ENCODE measurements at regions not wholly inside any gene's neighbourhood (a gene's known extent, or its start where the extent isn't known, plus 50 kb on each side); places are given as distances from the start of the nearest gene placed in this dataset.

- DNase-seq (ENCODE audit: low spot score): no peak
These were observed 143.3 kb downstream of the FTCDNL1 start for GRCh38 chr2:199707593-199708185.

GRCh38 chr2:199705538-199705937, 145.5 kb downstream of the FTCDNL1 start:
- no peak for DNase-seq (ENCODE audit: low spot score)

GRCh38 chr2:199704358-199705238, 146.4 kb downstream of the FTCDNL1 start:
- DNase-seq (ENCODE audit: low spot score): peak; percentile 55

DNA sequence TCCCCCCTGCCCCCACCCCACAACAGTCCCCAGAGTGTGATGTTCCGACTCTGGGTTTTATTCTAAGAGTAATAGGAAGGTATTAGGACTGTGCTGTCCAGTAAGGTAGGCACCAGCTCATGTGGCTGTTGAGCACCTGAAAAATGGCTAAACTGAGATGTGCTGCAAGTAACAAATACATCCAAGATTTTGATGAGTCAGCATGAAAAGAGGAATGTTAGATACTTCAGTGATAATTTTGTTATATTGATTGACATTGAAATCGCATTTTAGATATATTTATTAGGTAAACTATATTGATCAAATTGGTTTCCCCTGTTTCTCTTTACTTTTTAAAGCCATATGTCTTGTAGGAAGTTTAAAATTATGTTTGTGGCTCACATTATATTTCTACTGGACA, 147.8 kb downstream of the FTCDNL1 start:
- DNase-seq (ENCODE audit: low spot score): no peak

GRCh38 chr2:199697469-199697868, 153.5 kb downstream of the FTCDNL1 start:
- DNase-seq (ENCODE audit: low spot score): no peak

- no peak for DNase-seq (ENCODE audit: low spot score)
These were observed 154.9 kb downstream of the FTCDNL1 start for GRCh38 chr2:199696048-199696447.

GRCh38 chr2:199693861-199694260, 157.1 kb downstream of the FTCDNL1 start:
- DNase-seq (ENCODE audit: low spot score): no peak

- DNase-seq (ENCODE audit: low spot score): no peak
These were observed 158.5 kb downstream of the FTCDNL1 start for GRCh38 chr2:199692489-199692888.

DNA sequence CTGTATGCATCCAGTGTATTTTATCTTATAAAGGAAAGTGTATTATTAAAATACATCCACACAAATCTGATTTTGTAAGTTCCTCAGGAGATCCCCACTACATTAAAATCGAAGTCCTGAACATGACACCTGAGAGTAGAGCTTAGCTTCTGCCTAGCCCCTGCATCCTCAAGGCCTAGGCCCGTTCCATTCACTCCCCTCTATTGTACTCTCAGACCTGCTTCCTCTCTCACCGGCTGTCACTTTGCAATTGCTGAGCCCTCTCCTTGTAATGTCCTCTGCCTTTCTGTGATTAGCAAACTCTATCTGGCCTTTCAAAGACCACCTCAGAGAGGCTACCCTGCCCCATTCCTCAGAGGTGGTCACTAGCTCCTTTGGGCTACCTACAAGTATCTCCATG, 160.8 kb downstream of the FTCDNL1 start:
- no peak for DNase-seq (ENCODE audit: low spot score)

GRCh38 chr2:199685669-199686068, 165.3 kb downstream of the FTCDNL1 start:
- DNase-seq (ENCODE audit: low spot score): no peak

DNA sequence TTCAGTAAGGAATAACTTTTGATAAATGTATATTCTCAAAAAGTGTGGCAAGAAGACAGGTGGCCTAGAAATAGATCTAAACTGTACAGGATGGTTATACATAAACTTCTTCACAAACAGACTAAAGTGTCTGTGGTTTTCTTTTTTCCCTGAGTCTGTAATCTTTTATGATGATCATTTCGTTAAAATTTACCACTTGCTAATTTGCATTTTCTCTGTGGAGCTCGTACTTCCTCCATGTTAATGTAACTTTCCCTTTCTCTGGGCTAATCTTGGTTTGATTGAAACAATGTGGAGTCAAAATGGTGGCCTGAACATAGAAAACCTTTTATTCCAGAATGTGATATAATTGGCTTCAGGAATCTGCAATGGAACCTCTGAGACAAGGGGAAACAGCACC, 166.2 kb downstream of the FTCDNL1 start:
- DNase-seq (ENCODE audit: low spot score): no peak

- DNase-seq (ENCODE audit: low spot score): no peak
These were observed 166.8 kb downstream of the FTCDNL1 start for GRCh38 chr2:199684168-199684567.

- no peak for DNase-seq (ENCODE audit: low spot score)
These were observed 169.0 kb downstream of the FTCDNL1 start for GRCh38 chr2:199682001-199682400.

GRCh38 chr2:199680482-199680881, 170.5 kb downstream of the FTCDNL1 start:
- DNase-seq (ENCODE audit: low spot score): no peak

GRCh38 chr2:199679883-199680282, 171.1 kb downstream of the FTCDNL1 start:
- no peak for DNase-seq (ENCODE audit: low spot score)

DNA sequence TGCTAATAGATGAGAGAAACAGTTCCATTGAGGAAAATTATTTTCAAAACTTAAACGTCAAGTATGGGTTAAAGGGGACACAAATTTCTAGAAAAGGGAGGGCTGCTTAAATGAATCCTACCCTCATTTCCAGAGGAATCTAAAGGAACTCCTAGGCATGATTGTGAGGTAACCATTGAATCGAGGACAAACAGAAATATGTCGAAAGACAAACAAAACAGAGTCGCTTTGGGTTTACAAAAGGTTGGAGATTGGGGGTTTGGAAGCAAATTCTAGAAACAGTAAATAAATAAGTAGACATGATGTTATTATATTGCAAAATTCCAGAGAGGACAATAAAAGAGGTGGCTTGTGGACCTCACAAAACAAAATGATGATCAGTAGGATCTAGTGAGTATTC, 173.1 kb downstream of the FTCDNL1 start:
- no peak for DNase-seq (ENCODE audit: low spot score)

GRCh38 chr2:199668645-199669044, 182.3 kb downstream of the FTCDNL1 start:
- no peak for DNase-seq (ENCODE audit: low spot score)

DNA sequence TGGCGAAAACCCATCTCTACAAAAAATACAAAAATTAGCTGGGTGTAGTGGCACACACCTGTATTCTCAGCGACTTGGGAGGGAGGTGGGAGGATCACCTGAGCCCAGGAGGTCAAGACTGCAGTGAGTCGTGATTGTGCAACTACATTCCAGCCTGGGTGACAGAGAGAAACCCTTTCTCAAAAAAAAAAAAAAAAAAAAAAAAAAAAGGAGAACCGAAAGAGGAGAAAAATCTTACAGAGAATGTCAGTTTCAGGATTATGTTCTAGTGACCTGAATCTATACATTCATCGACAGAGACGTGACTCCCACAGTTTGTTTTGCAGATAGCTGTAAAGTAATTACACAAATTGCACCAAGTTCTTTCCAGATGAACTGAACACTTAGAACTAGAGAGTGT, 187.8 kb downstream of the FTCDNL1 start:
- DNase-seq (ENCODE audit: low spot score): no peak

DNA sequence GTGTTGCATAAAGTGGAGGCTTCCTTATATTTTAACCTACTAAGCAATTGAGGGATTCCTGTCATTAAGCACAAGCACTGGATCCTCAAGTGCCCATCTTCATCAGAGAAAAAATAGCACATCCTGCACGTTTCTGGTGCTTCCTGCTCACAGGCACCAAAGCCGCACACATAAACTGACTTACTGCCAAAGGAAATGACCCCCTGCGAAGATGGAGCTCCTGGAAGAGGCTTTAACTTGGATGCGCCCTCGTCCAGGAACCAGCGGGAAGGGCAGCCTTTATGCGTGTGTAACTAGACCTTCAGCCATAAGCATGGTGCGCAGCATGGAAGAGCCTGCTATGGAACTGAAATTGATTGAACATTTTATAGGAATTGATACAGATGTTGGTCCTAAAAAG, 188.7 kb downstream of the FTCDNL1 start:
- no peak for DNase-seq (ENCODE audit: low spot score)

DNA sequence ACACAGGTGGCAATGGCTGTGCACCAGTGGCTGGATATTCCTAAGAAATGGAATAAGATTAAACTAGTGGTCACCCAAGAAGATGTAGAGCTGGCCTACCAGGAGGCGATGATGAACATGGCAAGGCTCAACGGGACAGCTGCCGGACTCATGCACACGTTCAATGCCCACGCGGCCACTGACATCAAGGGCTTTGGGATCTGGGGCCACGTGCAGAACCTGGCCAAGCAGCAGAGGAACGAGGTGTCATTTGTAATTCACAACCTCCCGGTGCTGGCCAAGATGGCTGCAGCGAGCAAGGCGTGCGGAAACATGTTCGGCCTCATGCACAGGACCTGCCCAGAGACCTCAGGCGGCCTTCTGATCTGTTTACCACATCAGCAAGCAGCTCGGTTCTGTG, 190.8 kb downstream of the FTCDNL1 start:
- no peak for DNase-seq (ENCODE audit: low spot score)

DNA sequence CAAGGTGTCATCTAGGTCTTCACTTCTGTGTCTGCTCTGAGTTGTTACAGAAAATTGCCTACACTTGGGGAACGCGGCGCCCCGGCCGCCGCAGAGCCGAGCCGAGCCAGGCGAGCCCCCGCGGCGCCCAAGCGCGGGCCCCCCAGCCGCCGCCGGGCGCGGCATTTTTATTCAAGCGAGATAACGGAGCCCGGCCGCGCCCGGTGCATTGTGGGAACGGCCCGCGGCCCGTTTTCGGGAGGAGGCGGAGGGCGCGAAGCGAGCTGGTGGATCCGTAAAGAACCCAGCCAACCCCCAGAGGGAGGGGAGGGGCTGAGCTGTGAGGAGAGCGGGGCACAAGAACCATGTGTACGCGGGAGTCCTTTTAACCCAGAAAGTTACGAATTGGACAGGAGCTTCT, 191.8 kb downstream of the FTCDNL1 start:
- peak; percentile 8 for DNase-seq (ENCODE audit: low spot score)

- DNase-seq (ENCODE audit: low spot score): no peak
These were observed 188.7 kb upstream of the SATB2 start for GRCh38 chr2:199646439-199646838.

GRCh38 chr2:199631129-199631528, 173.4 kb upstream of the SATB2 start:
- DNase-seq (ENCODE audit: low spot score): no peak

- DNase-seq (ENCODE audit: low spot score): no peak
These were observed 171.6 kb upstream of the SATB2 start for GRCh38 chr2:199629301-199629700.

Data from LoVo (cell line).